SU-DHL-6 (cell line): ENCODE measurements at regions not wholly inside any gene's neighbourhood (a gene's known extent, or its start where the extent isn't known, plus 50 kb on each side); places are given as distances from the start of the nearest gene placed in this dataset.

Experiments used
- H2AFZ ChIP-seq: fragments of 200-600 bp; sonication (generic); 2 replicates; pipeline ENCODE4 v1.6.1; 2014; ENCODE audit warnings: low read depth, mild to moderate bottlenecking, moderate library complexity, mixed read lengths, antibody characterized with exemption, low read length; ENCODE audit not compliant: severe bottlenecking
- H3F3A ChIP-seq: fragments of 200-600 bp; shearing (Covaris generic); 2 replicates; pipeline ENCODE4 v1.6.0; 2016; ENCODE audit warnings: antibody characterized with exemption, mild to moderate bottlenecking; ENCODE audit not compliant: insufficient read depth
- H3K27ac ChIP-seq: fragments of 200-600 bp; sonication (generic); 2 replicates; pipeline ENCODE4 v1.5.1; 2016; ENCODE audit warnings: low read depth, mild to moderate bottlenecking, low read length, moderate library complexity, mixed read lengths
- H3K27me3 ChIP-seq: fragments of 200-600 bp; sonication (generic), shearing (Covaris generic); 2 replicates; pipeline ENCODE4 v1.6.0; 2014; ENCODE audit warnings: mild to moderate bottlenecking, low read length
- H3K36me3 ChIP-seq: fragments of 200-600 bp; sonication (generic); 2 replicates; pipeline ENCODE4 v1.6.1; 2014; ENCODE audit warnings: mild to moderate bottlenecking, low read length, mixed read lengths
- H3K4me2 ChIP-seq: fragments of 300-600, 200-600 bp; shearing (Covaris generic), sonication (generic); 2 replicates; pipeline ENCODE4 v1.6.0; 2014; ENCODE audit warnings: low read length, low read depth, mild to moderate bottlenecking; ENCODE audit not compliant: poor library complexity, severe bottlenecking
- H3K4me3 ChIP-seq: fragments of 200-600 bp; sonication (generic); 2 replicates; pipeline ENCODE4 v1.5.1; 2014; ENCODE audit warnings: antibody characterized with exemption, low read length, mild to moderate bottlenecking, mixed read lengths; ENCODE audit not compliant: insufficient read depth, poor library complexity, severe bottlenecking
- H3K79me2 ChIP-seq: fragments of 200-600 bp; sonication (generic); 2 replicates; pipeline ENCODE4 v1.6.1; 2014; ENCODE audit warnings: mild to moderate bottlenecking, low read length, moderate library complexity; ENCODE audit not compliant: insufficient read depth
- H3K9ac ChIP-seq: fragments of 200-600 bp; sonication (generic); 2 replicates; pipeline ENCODE4 v1.7.0; 2014; ENCODE audit warnings: mild to moderate bottlenecking, low read length
- H3K9me2 ChIP-seq: fragments of 200-600 bp; sonication (generic); replicated peaks from 2 replicates; pipeline ENCODE4 v1.6.1; 2014; ENCODE audit warnings: low read length; ENCODE audit not compliant: insufficient read depth
- H3K9me3 ChIP-seq: fragments of 200-600 bp; sonication (generic); 2 replicates; pipeline ENCODE4 v1.6.1; 2014; ENCODE audit warnings: low read length, mixed read lengths; ENCODE audit not compliant: insufficient read depth
- H4K20me1 ChIP-seq: fragments of 200-600 bp; sonication (generic); 2 replicates; pipeline ENCODE4 v1.6.1; 2014; ENCODE audit warnings: low read depth, mild to moderate bottlenecking, antibody characterized with exemption, low read length, moderate library complexity, mixed read lengths
- CTCF ChIP-seq: fragments of 200-600 bp; sonication (generic); IDR thresholded peaks from one replicate; pipeline ENCODE4 v1.5.1; 2017; ENCODE audit warnings: antibody characterized with exemption, mild to moderate bottlenecking, low read length, moderate library complexity; ENCODE audit not compliant: insufficient read depth, poor library complexity, severe bottlenecking
- EZH2phosphoT487 ChIP-seq: fragments of 200-600 bp; sonication (generic), shearing (Covaris generic); conservative IDR thresholded peaks from 2 replicates; pipeline ENCODE4 v1.6.1; 2018; ENCODE audit warnings: mild to moderate bottlenecking, antibody characterized with exemption, low read length, moderate library complexity, mixed read lengths

GRCh38 chr6:122264557-122264956 is 134.9 kb upstream of the HSF2 start:
- Histone ChIP-seq H3K27me3 (no peaks in the 10 kb centered on the region), H3K27ac (no peak overlapping the region), H2AFZ (no peak overlapping the region), H4K20me1 (no peaks in the 10 kb centered on the region), H3K4me2 (no peak overlapping the region), H3K9me2 (no peaks in the 10 kb centered on the region), H3K36me3 (no peaks in the 10 kb centered on the region), H3K4me3 (no peak overlapping the region), H3F3A (no peaks in the 10 kb centered on the region), H3K9me3 (no peaks in the 10 kb centered on the region), H3K9ac (no peak overlapping the region), H3K79me2 (no peaks in the 10 kb centered on the region)
- TF ChIP-seq EZH2phosphoT487 (no peak), CTCF (no peak)

GRCh38 chr6:122265755-122266154 is 133.7 kb upstream of the HSF2 start:
- TF ChIP-seq CTCF, result no peak
- no peak for TF ChIP-seq EZH2phosphoT487
- no peaks in the 10 kb centered on the region for H3K79me2 ChIP-seq
- H3K9me2 ChIP-seq, result no peaks in the 10 kb centered on the region
- H3F3A ChIP-seq, result no peaks in the 10 kb centered on the region
- H3K9ac ChIP-seq, result no peak overlapping the region
- no peaks in the 10 kb centered on the region for H3K27me3 ChIP-seq
- no peak overlapping the region for H3K27ac ChIP-seq
- H2AFZ ChIP-seq, result no peak overlapping the region
- H3K36me3 ChIP-seq, result no peaks in the 10 kb centered on the region
- no peaks in the 10 kb centered on the region for H3K9me3 ChIP-seq
- H4K20me1 ChIP-seq, result no peaks in the 10 kb centered on the region
- H3K4me3 ChIP-seq, result no peak overlapping the region
- no peak overlapping the region for H3K4me2 ChIP-seq

DNA sequence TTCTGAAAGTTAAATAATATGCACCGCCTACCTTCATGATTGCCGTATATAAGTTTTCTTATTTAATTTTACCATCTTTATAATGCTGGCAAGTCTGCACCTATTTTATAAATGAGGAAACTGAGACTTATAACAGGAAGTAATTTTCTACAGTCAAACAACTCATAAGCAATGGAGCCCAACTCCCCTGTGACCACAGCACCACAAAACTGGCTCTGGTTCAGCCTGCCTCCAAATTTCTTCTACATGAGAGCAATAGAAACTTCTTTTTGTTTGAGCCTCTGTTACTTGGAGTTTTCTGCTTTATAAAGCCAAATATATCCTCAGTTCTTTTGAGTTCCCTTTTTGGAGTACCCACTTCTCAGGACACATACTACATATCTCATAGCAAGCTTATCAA is 131.1 kb upstream of the HSF2 start:
- H3K27ac ChIP-seq, result no peak overlapping the region

More for the DNA sequence above, 131.1 kb upstream of the HSF2 start:
- Histone ChIP-seq H2AFZ (no peak overlapping the region), H3K4me3 (no peak overlapping the region), H3K9ac (no peak overlapping the region), H3F3A (no peaks in the 10 kb centered on the region), H4K20me1 (no peaks in the 10 kb centered on the region), H3K9me2 (no peaks in the 10 kb centered on the region), H3K4me2 (no peak overlapping the region), H3K36me3 (no peaks in the 10 kb centered on the region), H3K27me3 (no peaks in the 10 kb centered on the region), H3K79me2 (no peaks in the 10 kb centered on the region), H3K9me3 (no peaks in the 10 kb centered on the region)
- no peak for TF ChIP-seq CTCF
- no peak for TF ChIP-seq EZH2phosphoT487
